NT2/D1 (cell line): ENCODE measurements at regions not wholly inside any gene's neighbourhood (a gene's known extent, or its start where the extent isn't known, plus 50 kb on each side); places are given as distances from the start of the nearest gene placed in this dataset.

Source experiments
- SUZ12 ChIP-seq: IDR thresholded peaks from 2 replicates; pipeline ENCODE4 v1.6.1; 2011; ENCODE audit not compliant: insufficient read length, insufficient read depth; ENCODE audit errors: extremely low read depth
- YY1 ChIP-seq: IDR thresholded peaks from 2 replicates; pipeline ENCODE4 v1.6.1; 2011; ENCODE audit not compliant: insufficient read length, insufficient read depth
- ZNF274 ChIP-seq: IDR thresholded peaks from 2 replicates; pipeline ENCODE4 v1.6.1; 2011; ENCODE audit warnings: mild to moderate bottlenecking, low read depth, low read length

GRCh38 chr1:239091537-239091936 is 294.8 kb upstream of the CHRM3 start:
- TF ChIP-seq ZNF274 (no peak), YY1 (no peak), SUZ12 (no peak)
